HepG2 (cell line): ENCODE measurements at regions not wholly inside any gene's neighbourhood (a gene's known extent, or its start where the extent isn't known, plus 50 kb on each side); places are given as distances from the start of the nearest gene placed in this dataset.

ENCODE experiments used
- ATAC-seq: fragments of 200-7000 bp; cut with Tn5 transposase; 3 replicates; pipeline ENCODE4 v1.9.1; 2020; ENCODE audit warnings: mild to moderate bottlenecking, moderate library complexity
- BruUV-seq: library from RNA; stranded (reverse); fragments of 400-500 nt; replicated peaks from 2 replicates; lab custom pipeline; 2021; lab: Mats Ljungman, UMichigan
- CTCF ChIA-PET: fragments of 300-600 bp; formaldehyde crosslinking; extraction: SDS; loops from one replicate; lab custom pipeline; 2021; ENCODE audit warnings: low total read pairs, inconsistent platforms, low intra/inter-chr PET ratio; lab: Yijun Ruan, JAX
- POLR2A ChIA-PET: fragments of 350-600 bp; sonication (Branson Sonifier 250); formaldehyde crosslinking; loops from one replicate; lab custom pipeline; 2020; ENCODE audit warnings: antibody characterized with exemption, inconsistent platforms; lab: Yijun Ruan, JAX
- DNase-seq: peaks from one replicate; pipeline ENCODE4 v3.0.0-alpha.2; 2015; ENCODE audit warnings: low spot score
- FAIRE-seq: peaks from 3 replicates; lab custom pipeline; 2011; peaks lifted over from hg19 to GRCh38; lab: Jason Lieb, UNC
- H2AFZ ChIP-seq: one replicate; pipeline ENCODE4 v1.6.1; 2011; ENCODE audit warnings: low read length, inconsistent platforms
- H3K27ac ChIP-seq: fragments of 300-600 bp; 3 replicates; pipeline ENCODE4 v1.8.0; 2011; ENCODE audit warnings: mixed run types, mild to moderate bottlenecking, mixed read lengths, low read length, inconsistent platforms; ENCODE audit not compliant: insufficient read depth; ENCODE audit errors: extremely low read length
- H3K27me3 ChIP-seq, 2 experiments: fragments of 200-600 bp in 1 of 2; 2 replicates in 1 of 2; 3 replicates in 1 of 2; pipeline versions ENCODE4 v1.6.0 to v1.8.0; 2011; ENCODE audit warnings: low read length in 2 of 2, mild to moderate bottlenecking in 2 of 2, moderate library complexity in 2 of 2, inconsistent platforms in 1 of 2; ENCODE audit not compliant: insufficient read depth in 2 of 2, control insufficient read depth in 1 of 2
- H3K36me3 ChIP-seq, 2 experiments: fragments of 200-600 bp in 1 of 2; replicated peaks in 1 of 2; 2 replicates in 1 of 2; 3 replicates in 1 of 2; pipeline versions ENCODE4 v1.5.1 to v1.8.0; 2011; ENCODE audit warnings: low read length in 2 of 2, inconsistent platforms in 1 of 2; ENCODE audit not compliant: insufficient read depth in 2 of 2, control insufficient read depth in 1 of 2
- H3K4me1 ChIP-seq: 2 replicates; pipeline ENCODE4 v1.5.1; 2012; ENCODE audit warnings: low read length, inconsistent platforms; ENCODE audit not compliant: insufficient read depth
- H3K4me2 ChIP-seq: 2 replicates; pipeline ENCODE4 v1.6.0; 2011; ENCODE audit warnings: low read depth, low read length, inconsistent platforms
- H3K4me3 ChIP-seq, 3 experiments: fragments of 200-600 bp in 1 of 3; sonication (generic), shearing (Covaris generic) in 1 of 3; replicated peaks in 1 of 3; 2 replicates each; pipeline ENCODE4 v1.5.1; 2011 to 2016; ENCODE audit warnings: low read length in 3 of 3, inconsistent platforms in 2 of 3, low read depth in 2 of 3, mild to moderate bottlenecking in 2 of 3, control low read depth in 1 of 3, mixed read lengths in 1 of 3; ENCODE audit not compliant: insufficient read depth in 1 of 3
- H3K79me2 ChIP-seq: one replicate; pipeline ENCODE4 v1.6.1; 2011; ENCODE audit warnings: low read length, inconsistent platforms; ENCODE audit not compliant: insufficient read depth
- H3K9ac ChIP-seq: 2 replicates; pipeline ENCODE4 v1.6.0; 2011; ENCODE audit warnings: mild to moderate bottlenecking, low read depth, low read length, inconsistent platforms; ENCODE audit not compliant: insufficient read depth
- H3K9me3 ChIP-seq: 2 replicates; pipeline ENCODE4 v1.5.1; 2012; ENCODE audit warnings: mild to moderate bottlenecking, low read length
- H4K20me1 ChIP-seq: 2 replicates; pipeline ENCODE4 v1.6.0; 2011; ENCODE audit warnings: inconsistent platforms, mild to moderate bottlenecking, low read length, moderate library complexity; ENCODE audit not compliant: insufficient read depth
- ATF3 ChIP-seq: sonication (generic); formaldehyde crosslinking; IDR thresholded peaks from 2 replicates; pipeline ENCODE4 v1.4.0; 2020; ENCODE audit warnings: missing genetic modification reagents
- BORCS8-MEF2B ChIP-seq: sonication (generic); formaldehyde crosslinking; IDR thresholded peaks from 2 replicates; pipeline ENCODE4 v1.8.0; 2022; ENCODE audit warnings: mild to moderate bottlenecking, missing genetic modification reagents
- CC2D1A ChIP-seq: sonication (generic); formaldehyde crosslinking; IDR thresholded peaks from 2 replicates; pipeline ENCODE4 v1.8.1; 2023; ENCODE audit warnings: mild to moderate bottlenecking, missing genetic modification reagents
- GTF2F1 ChIP-seq: fragments of 150-350 bp; IDR thresholded peaks from 2 replicates; pipeline ENCODE4 v1.6.1; 2014; ENCODE audit warnings: low read length
- HMG20B ChIP-seq: conservative IDR thresholded peaks from 2 replicates; pipeline ENCODE4 v1.6.1; 2016; ENCODE audit warnings: missing genetic modification reagents, missing compliant biosample characterization
- IRF2 ChIP-seq: IDR thresholded peaks from 2 replicates; pipeline ENCODE4 v1.6.1; 2018; ENCODE audit warnings: missing genetic modification reagents, missing compliant biosample characterization
- MAFG ChIP-seq: sonication (generic); formaldehyde crosslinking; IDR thresholded peaks from 2 replicates; pipeline ENCODE4 v1.5.1; 2020; ENCODE audit warnings: mild to moderate bottlenecking, missing genetic modification reagents
- MEIS1 ChIP-seq: sonication (generic); formaldehyde crosslinking; IDR thresholded peaks from 2 replicates; pipeline ENCODE4 v1.9.0; 2021; ENCODE audit warnings: mild to moderate bottlenecking, missing genetic modification reagents, moderate library complexity, borderline replicate concordance
- RAD21 ChIP-seq: fragments of 450-650 bp; formaldehyde crosslinking; IDR thresholded peaks from 2 replicates; pipeline ENCODE4 v1.5.0; 2020; ENCODE audit warnings: mild to moderate bottlenecking
- TFDP1 ChIP-seq: IDR thresholded peaks from 2 replicates; pipeline ENCODE4 v1.6.1; 2016; ENCODE audit warnings: missing compliant biosample characterization, missing genetic modification reagents, borderline replicate concordance
- ZNF232 ChIP-seq: sonication (generic); formaldehyde crosslinking; IDR thresholded peaks from 2 replicates; pipeline ENCODE4 v1.4.0; 2020; ENCODE audit warnings: missing genetic modification reagents, borderline replicate concordance
- ZNF570 ChIP-seq: sonication (generic); formaldehyde crosslinking; IDR thresholded peaks from 2 replicates; pipeline ENCODE4 v1.4.0; 2020; ENCODE audit warnings: mild to moderate bottlenecking, missing genetic modification reagents, borderline replicate concordance
- ZNF607 ChIP-seq: sonication (generic); formaldehyde crosslinking; IDR thresholded peaks from 2 replicates; pipeline ENCODE4 v1.5.1; 2020; ENCODE audit warnings: missing genetic modification reagents, mild to moderate bottlenecking, borderline replicate concordance
- ZNF773 ChIP-seq: sonication (generic); formaldehyde crosslinking; IDR thresholded peaks from 2 replicates; pipeline ENCODE4 v1.4.0; 2020; ENCODE audit warnings: missing genetic modification reagents, borderline replicate concordance
- ZUFSP ChIP-seq: sonication (generic); formaldehyde crosslinking; IDR thresholded peaks from 2 replicates; pipeline ENCODE4 v1.9.0; 2021; ENCODE audit warnings: missing genetic modification reagents, mild to moderate bottlenecking, borderline replicate concordance
- ZXDC ChIP-seq: sonication (generic); formaldehyde crosslinking; IDR thresholded peaks from 2 replicates; pipeline ENCODE4 v1.5.0; 2020; ENCODE audit warnings: mild to moderate bottlenecking, missing genetic modification reagents
- WGBS: methylation state at CpG from one replicate; pipeline ENCODE4 v1.1.6; 2017; ENCODE audit warnings: low lambda C conversion rate; 5-methylcytosine and 5-hydroxymethylcytosine counted together
- in situ Hi-C: cut with HindIII; loops from 2 replicates; pipeline ENCODE4 v1.10.0; 2017; ENCODE audit warnings: low pct_unique_long_range_greater_than_20kb; ENCODE audit not compliant: extremely low pct_ligation_motif_present
- intact Hi-C: fragments of 100-400 bp; cut with micrococcal nuclease; formaldehyde crosslinking; loops from one replicate; pipeline ENCODE4 v1.10.0; 2022; ENCODE audit not compliant: unreplicated experiment
- TF ChIP-seq, protein P1 (sequence below): sonication (generic); formaldehyde crosslinking; IDR thresholded peaks from 2 replicates; pipeline ENCODE4 v1.8.0; 2022; ENCODE audit warnings: mild to moderate bottlenecking, missing genetic modification reagents, borderline replicate concordance

DNA sequence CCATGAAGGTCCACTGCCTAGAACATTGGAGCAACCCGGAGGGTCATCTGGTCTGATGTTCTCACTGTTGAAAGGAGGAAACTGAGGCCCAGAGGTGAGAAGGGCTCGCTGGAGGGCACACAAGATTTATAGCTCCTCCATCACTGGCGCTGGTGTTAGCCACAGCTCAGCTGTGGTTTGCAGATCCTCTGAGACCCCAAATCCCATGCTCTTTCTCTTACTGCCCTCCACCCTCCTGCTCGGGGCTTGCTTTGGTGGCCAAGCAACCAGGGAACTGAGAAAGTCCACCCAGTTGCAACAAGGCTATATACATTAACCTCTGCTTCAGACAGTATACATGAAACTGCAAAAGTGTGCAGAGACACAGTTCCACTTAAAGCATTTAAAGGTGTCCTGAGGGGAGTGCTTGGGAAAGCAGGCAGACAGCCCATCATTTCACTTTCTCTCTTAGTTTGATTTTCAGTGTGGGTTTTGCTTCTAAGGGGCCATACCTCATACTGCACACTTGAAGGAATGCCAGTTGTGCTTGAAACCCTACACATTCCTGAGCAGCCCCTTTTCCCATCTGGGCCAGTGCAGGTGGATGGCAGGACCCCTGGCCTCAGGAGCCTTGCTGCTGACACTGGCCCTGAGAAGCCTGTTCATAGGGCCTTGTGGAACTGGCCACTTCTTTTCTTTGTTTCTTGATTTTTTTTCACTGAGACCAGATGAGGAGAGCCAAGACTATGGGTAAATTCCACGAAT, 347.6 kb downstream of the CDC5L start (continued):
- TF ChIP-seq, protein P1, sequence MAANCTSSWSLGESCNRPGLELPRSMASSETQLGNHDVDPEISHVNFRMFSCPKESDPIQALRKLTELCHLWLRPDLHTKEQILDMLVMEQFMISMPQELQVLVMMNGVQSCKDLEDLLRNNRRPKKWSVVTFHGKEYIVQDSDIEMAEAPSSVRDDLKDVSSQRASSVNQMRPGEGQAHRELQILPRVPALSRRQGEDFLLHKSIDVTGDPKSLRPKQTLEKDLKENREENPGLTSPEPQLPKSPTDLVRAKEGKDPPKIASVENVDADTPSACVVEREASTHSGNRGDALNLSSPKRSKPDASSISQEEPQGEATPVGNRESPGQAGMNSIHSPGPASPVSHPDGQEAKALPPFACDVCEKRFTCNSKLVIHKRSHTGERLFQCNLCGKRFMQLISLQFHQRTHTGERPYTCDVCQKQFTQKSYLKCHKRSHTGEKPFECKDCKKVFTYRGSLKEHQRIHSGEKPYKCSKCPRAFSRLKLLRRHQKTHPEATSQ (CRISPR knock-in tag) = no peak
- TF ChIP-seq BORCS8-MEF2B (CRISPR knock-in tag) = no peak
- no peak for TF ChIP-seq ZNF607
- TF ChIP-seq TFDP1 (CRISPR knock-in tag) = no peak
- TF ChIP-seq ZXDC = no peak
- no peak for TF ChIP-seq ZNF773 (CRISPR knock-in tag)

DNA sequence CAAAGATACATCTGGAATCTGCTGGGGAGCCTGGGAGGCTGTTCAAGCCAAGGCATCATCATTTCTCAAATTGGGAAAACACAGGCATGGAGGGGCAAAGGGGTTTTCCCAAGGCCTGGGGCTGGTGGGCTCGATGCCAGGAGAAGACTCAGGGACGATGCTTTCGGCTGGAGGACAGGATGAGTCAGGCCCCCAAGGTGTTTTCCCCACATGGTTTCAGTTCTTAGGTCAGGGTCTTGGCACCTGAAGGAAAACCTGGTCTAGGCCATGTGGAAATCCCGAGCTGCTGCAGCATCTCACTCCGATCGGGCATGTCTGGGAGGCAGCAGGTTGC, 348.1 kb downstream of the CDC5L start:
- POLR2A ChIA-PET = no interaction called here
- no peak for ATAC-seq
- H3K79me2 ChIP-seq = no peaks in the 10 kb centered on the region
- intact Hi-C loops (no loop called here), in situ Hi-C loops (no loop called here)
- FAIRE-seq = no peak
- no peak for DNase-seq
- BruUV-seq = no TSS peak
- no peaks in the 10 kb centered on the region for H3K36me3 ChIP-seq
- CTCF ChIA-PET = no interaction called here
- no peaks in the 10 kb centered on the region for H3K9me3 ChIP-seq
- no peak overlapping the region for H3K4me3 ChIP-seq
- no peaks in the 10 kb centered on the region for H4K20me1 ChIP-seq
- no peak overlapping the region for H3K9ac ChIP-seq
- H3K27ac ChIP-seq = no peak overlapping the region
- H2AFZ ChIP-seq = no peak overlapping the region
- no peak overlapping the region for H3K4me2 ChIP-seq
- peaks cover 0 to 15% of the 10 kb centered on the region in 2 experiments; a peak in 4 of 5 replicates for H3K27me3 ChIP-seq
- WGBS = 34% methylated on average over 6 of the region's 6 CpGs
- peaks cover 15% of the 10 kb centered on the region for H3K4me1 ChIP-seq
- TF ChIP-seq ZNF232 (CRISPR knock-in tag) (no peak), MAFG (CRISPR knock-in tag) (no peak), ZNF570 (CRISPR knock-in tag) (no peak), IRF2 (CRISPR knock-in tag) (no peak), ZUFSP (CRISPR knock-in tag) (no peak), ATF3 (no peak), HMG20B (CRISPR knock-in tag) (no peak), CC2D1A (CRISPR knock-in tag) (no peak), RAD21 (CRISPR knock-in tag) (no peak), GTF2F1 (no peak), MEIS1 (CRISPR knock-in tag) (no peak)
